GM12878 (cell line): ENCODE measurements at regions not wholly inside any gene's neighbourhood (a gene's known extent, or its start where the extent isn't known, plus 50 kb on each side); places are given as distances from the start of the nearest gene placed in this dataset.

Experiments
- ASH2L ChIP-seq: fragments of 300-600, 200-600 bp; sonication (generic); IDR thresholded peaks from 2 replicates; pipeline ENCODE4 v1.6.1; 2017; ENCODE audit warnings: low read depth, mild to moderate bottlenecking, borderline replicate concordance
- CTCF ChIP-seq, 3 experiments: IDR thresholded peaks in 2 of 3; conservative IDR thresholded peaks in 1 of 3; 2 replicates each; pipeline ENCODE4 v1.5.1; 2011; ENCODE audit warnings: low read depth in 3 of 3, low read length in 3 of 3, mild to moderate bottlenecking in 3 of 3, control low read depth in 2 of 3, moderate library complexity in 2 of 3, inconsistent platforms in 1 of 3, mixed read lengths in 1 of 3; ENCODE audit not compliant: control insufficient read depth in 2 of 3, insufficient read depth in 1 of 3; ENCODE audit errors: extremely low read depth in 1 of 3
- FOXM1 ChIP-seq: IDR thresholded peaks from 2 replicates; pipeline ENCODE4 v1.6.1; 2012; ENCODE audit warnings: low read depth, mild to moderate bottlenecking, inconsistent platforms, low read length, moderate library complexity
- MTA3 ChIP-seq: IDR thresholded peaks from 2 replicates; pipeline ENCODE4 v1.6.1; 2012; ENCODE audit warnings: low read length, inconsistent platforms, borderline replicate concordance
- NFYA ChIP-seq: IDR thresholded peaks from 2 replicates; pipeline ENCODE4 v1.6.1; 2011; ENCODE audit warnings: low read depth, mild to moderate bottlenecking, low read length, improper control_type of control experiment, borderline replicate concordance
- NR2F1 ChIP-seq: fragments of 450-650 bp; conservative IDR thresholded peaks from 2 replicates; pipeline ENCODE4 v1.6.1; 2017; ENCODE audit warnings: mild to moderate bottlenecking
- RFX5 ChIP-seq: IDR thresholded peaks from 2 replicates; pipeline ENCODE4 v1.6.1; 2011; ENCODE audit warnings: low read depth, low read length, improper control_type of control experiment

- TF ChIP-seq NFYA (no peak), ASH2L (no peak), MTA3 (no peak), FOXM1 (no peak), NR2F1 (no peak), CTCF (IDR thresholded peaks at IDR 0.05 in 2 of 3, conservative IDR thresholded peaks at IDR 0.05 in 1 of 3; ENCODE audit: control insufficient read depth in 2 of 3, extremely low read depth in 1 of 3, insufficient read depth in 1 of 3, low read depth in 3 of 3, low read length in 3 of 3) (no peak), RFX5 (no peak)
Observed at GRCh38 chr7:156384706-156385105, 255.9 kb upstream of the RNF32 start.
